ENCODE measurements at regions not wholly inside any gene's neighbourhood (a gene's known extent, or its start where the extent isn't known, plus 50 kb on each side); places are given as distances from the start of the nearest gene placed in this dataset.
"Not testable (repeated sequence)": the region's sequence is repeated elsewhere in the genome, so short reads cannot be mapped to it uniquely, and the experiment has no call there.

GRCh38 chr5:53291528-53291927, 182.0 kb upstream of the MOCS2 start:
- FAIRE-seq (no peak), DNase-seq (ENCODE audit: low read depth) (peak; percentile 89)

GRCh38 chr5:53298841-53299240, 181.6 kb upstream of the FST start:
- DNase-seq (ENCODE audit: low read depth) = no peak

More at GRCh38 chr5:53291528-53291927, 182.0 kb upstream of the MOCS2 start:
- TF ChIP-seq, protein P1, sequence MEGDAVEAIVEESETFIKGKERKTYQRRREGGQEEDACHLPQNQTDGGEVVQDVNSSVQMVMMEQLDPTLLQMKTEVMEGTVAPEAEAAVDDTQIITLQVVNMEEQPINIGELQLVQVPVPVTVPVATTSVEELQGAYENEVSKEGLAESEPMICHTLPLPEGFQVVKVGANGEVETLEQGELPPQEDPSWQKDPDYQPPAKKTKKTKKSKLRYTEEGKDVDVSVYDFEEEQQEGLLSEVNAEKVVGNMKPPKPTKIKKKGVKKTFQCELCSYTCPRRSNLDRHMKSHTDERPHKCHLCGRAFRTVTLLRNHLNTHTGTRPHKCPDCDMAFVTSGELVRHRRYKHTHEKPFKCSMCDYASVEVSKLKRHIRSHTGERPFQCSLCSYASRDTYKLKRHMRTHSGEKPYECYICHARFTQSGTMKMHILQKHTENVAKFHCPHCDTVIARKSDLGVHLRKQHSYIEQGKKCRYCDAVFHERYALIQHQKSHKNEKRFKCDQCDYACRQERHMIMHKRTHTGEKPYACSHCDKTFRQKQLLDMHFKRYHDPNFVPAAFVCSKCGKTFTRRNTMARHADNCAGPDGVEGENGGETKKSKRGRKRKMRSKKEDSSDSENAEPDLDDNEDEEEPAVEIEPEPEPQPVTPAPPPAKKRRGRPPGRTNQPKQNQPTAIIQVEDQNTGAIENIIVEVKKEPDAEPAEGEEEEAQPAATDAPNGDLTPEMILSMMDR (IDR thresholded peaks at IDR 0.05; ENCODE audit: insufficient read depth, low read length, severe bottlenecking) = no peak
- Histone ChIP-seq H3K36me3 (ENCODE audit: control insufficient read depth, insufficient read depth, low read length) (no peaks in the 10 kb centered on the region), H3K4me3 (ENCODE audit: low read depth, low read length) (no peak overlapping the region), H3K27me3 (ENCODE audit: control insufficient read depth, insufficient read depth, low read length) (no peaks in the 10 kb centered on the region)

DNA sequence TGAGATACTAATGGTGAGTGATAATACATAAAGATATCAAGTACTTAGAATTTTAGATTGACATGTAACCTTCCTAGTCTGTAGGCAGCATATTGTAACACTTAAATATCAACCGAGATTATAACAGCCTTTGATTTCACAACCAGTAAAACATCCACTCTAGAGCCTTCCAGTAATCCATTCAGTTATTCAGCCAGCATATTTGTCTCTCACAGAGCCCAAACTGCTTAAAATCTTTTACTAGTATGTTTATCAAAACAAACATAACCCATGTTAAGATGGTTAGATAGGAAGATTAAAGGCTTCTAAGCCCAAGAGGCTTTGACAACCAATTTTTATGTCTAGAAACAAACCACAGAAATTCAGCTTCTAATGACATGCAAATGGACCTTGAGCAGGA, 177.9 kb upstream of the FST start:
- DNase-seq (ENCODE audit: low read depth) (no peak), FAIRE-seq (no peak)
- TF ChIP-seq, protein P1 (IDR thresholded peaks at IDR 0.05; ENCODE audit: insufficient read depth, low read length, severe bottlenecking) = no peak
- H3K36me3 ChIP-seq (ENCODE audit: control insufficient read depth, insufficient read depth, low read length) = no peaks in the 10 kb centered on the region
- no peak overlapping the region for H3K4me3 ChIP-seq (ENCODE audit: low read depth, low read length)
- H3K27me3 ChIP-seq (ENCODE audit: control insufficient read depth, insufficient read depth, low read length) = no peaks in the 10 kb centered on the region

More at GRCh38 chr5:53298841-53299240, 181.6 kb upstream of the FST start:
- H3K4me3 ChIP-seq (ENCODE audit: low read depth, low read length) = no peak overlapping the region
- TF ChIP-seq, protein P1 (IDR thresholded peaks at IDR 0.05; ENCODE audit: insufficient read depth, low read length, severe bottlenecking) = no peak
- no peaks in the 10 kb centered on the region for H3K27me3 ChIP-seq (ENCODE audit: control insufficient read depth, insufficient read depth, low read length)
- FAIRE-seq = no peak
- H3K36me3 ChIP-seq (ENCODE audit: control insufficient read depth, insufficient read depth, low read length) = no peaks in the 10 kb centered on the region

DNA sequence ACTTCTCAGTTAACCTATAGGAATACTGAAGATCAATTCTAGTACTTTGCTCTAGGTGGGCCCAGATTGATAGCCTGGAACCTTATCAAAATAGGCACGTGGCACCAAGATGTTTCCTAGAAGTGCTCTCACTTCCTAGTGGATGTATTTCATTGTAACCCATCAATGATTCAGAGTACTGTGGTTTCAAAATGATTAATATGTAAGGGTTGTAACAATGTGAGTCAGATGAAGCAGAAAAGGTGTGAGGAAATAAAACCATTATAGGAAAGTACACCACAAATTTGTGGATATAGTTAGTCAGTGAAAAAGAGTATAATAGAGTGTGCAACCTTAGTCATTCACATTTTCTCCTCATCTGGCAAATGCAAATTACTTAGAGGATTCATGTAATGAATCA, 177.3 kb upstream of the FST start:
- DNase-seq (ENCODE audit: low read depth) (peak; percentile 99), FAIRE-seq (no peak)
- H3K36me3 ChIP-seq (ENCODE audit: control insufficient read depth, insufficient read depth, low read length) = no peaks in the 10 kb centered on the region
- TF ChIP-seq, protein P1 (IDR thresholded peaks at IDR 0.05; ENCODE audit: insufficient read depth, low read length, severe bottlenecking) = no peak
- no peak overlapping the region for H3K4me3 ChIP-seq (ENCODE audit: low read depth, low read length)
- H3K27me3 ChIP-seq (ENCODE audit: control insufficient read depth, insufficient read depth, low read length) = no peaks in the 10 kb centered on the region

GRCh38 chr5:53305316-53305715, 175.1 kb upstream of the FST start:
- not testable (repeated sequence) for DNase-seq (ENCODE audit: low read depth); FAIRE-seq; H3K36me3 ChIP-seq (ENCODE audit: control insufficient read depth, insufficient read depth, low read length); H3K4me3 ChIP-seq (ENCODE audit: low read depth, low read length); H3K27me3 ChIP-seq (ENCODE audit: control insufficient read depth, insufficient read depth, low read length)

- no peak for FAIRE-seq
- Histone ChIP-seq H3K4me3 (ENCODE audit: low read depth, low read length) (no peak overlapping the region), H3K27me3 (ENCODE audit: control insufficient read depth, insufficient read depth, low read length) (no peaks in the 10 kb centered on the region), H3K36me3 (ENCODE audit: control insufficient read depth, insufficient read depth, low read length) (no peaks in the 10 kb centered on the region)
- TF ChIP-seq, protein P1 (IDR thresholded peaks at IDR 0.05; ENCODE audit: insufficient read depth, low read length, severe bottlenecking) = no peak
- DNase-seq (ENCODE audit: low read depth) = no peak
Observed at GRCh38 chr5:53309653-53310052, 170.8 kb upstream of the FST start.
